ENCODE measurements at regions not wholly inside any gene's neighbourhood (a gene's known extent, or its start where the extent isn't known, plus 50 kb on each side); places are given as distances from the start of the nearest gene placed in this dataset.
"Not testable (repeated sequence)": the region's sequence is repeated elsewhere in the genome, so short reads cannot be mapped to it uniquely, and the experiment has no call there.

GRCh38 chrX:35432056-35432455 is 366.1 kb upstream of the MAGEB16 start:
- Mint-ChIP-seq H3K27me3 (no peaks in the 10 kb centered on the region), H3K4me3 (no peak overlapping the region), H3K27ac (no peak overlapping the region), H3K36me3 (no peaks in the 10 kb centered on the region), H3K4me1 (ENCODE audit: unreplicated experiment) (no peaks in the 10 kb centered on the region), H3K9me3 (peaks cover 15% of the 10 kb centered on the region)
- DNase-seq (ENCODE audit: extremely low spot score, unreplicated experiment), result no peak
- TF ChIP-seq CTCF (conservative IDR thresholded peaks at IDR 0.05), result no peak

GRCh38 chrX:35439034-35439660 is 359.0 kb upstream of the MAGEB16 start:
- DNase-seq (ENCODE audit: extremely low spot score, unreplicated experiment), result no peak
- H3K9me3 Mint-ChIP-seq, result peaks cover 15% of the 10 kb centered on the region
- H3K27me3 Mint-ChIP-seq, result no peaks in the 10 kb centered on the region
- TF ChIP-seq CTCF (conservative IDR thresholded peaks at IDR 0.05), result no peak
- no peak overlapping the region for H3K4me3 Mint-ChIP-seq
- H3K4me1 Mint-ChIP-seq (ENCODE audit: unreplicated experiment), result no peaks in the 10 kb centered on the region
- H3K36me3 Mint-ChIP-seq, result peaks cover 3% of the 10 kb centered on the region
- H3K27ac Mint-ChIP-seq, result no peak overlapping the region

- H3K27me3 Mint-ChIP-seq, result no peaks in the 10 kb centered on the region
- no peak for TF ChIP-seq CTCF (conservative IDR thresholded peaks at IDR 0.05)
- H3K36me3 Mint-ChIP-seq, result peaks cover 3% of the 10 kb centered on the region
- no peak overlapping the region for H3K4me3 Mint-ChIP-seq
- H3K4me1 Mint-ChIP-seq (ENCODE audit: unreplicated experiment), result no peaks in the 10 kb centered on the region
- peaks cover 15% of the 10 kb centered on the region for H3K9me3 Mint-ChIP-seq
- no peak for DNase-seq (ENCODE audit: extremely low spot score, unreplicated experiment)
- H3K27ac Mint-ChIP-seq, result no peak overlapping the region
Observed at GRCh38 chrX:35439692-35440091, 358.4 kb upstream of the MAGEB16 start.

GRCh38 chrX:35442421-35442820 is 355.7 kb upstream of the MAGEB16 start:
- peaks cover 10% of the 10 kb centered on the region for H3K9me3 Mint-ChIP-seq
- peaks cover 3% of the 10 kb centered on the region for H3K36me3 Mint-ChIP-seq
- H3K4me1 Mint-ChIP-seq (ENCODE audit: unreplicated experiment), result no peaks in the 10 kb centered on the region
- no peak for DNase-seq (ENCODE audit: extremely low spot score, unreplicated experiment)
- TF ChIP-seq CTCF (conservative IDR thresholded peaks at IDR 0.05), result no peak
- H3K27ac Mint-ChIP-seq, result no peak overlapping the region
- no peaks in the 10 kb centered on the region for H3K27me3 Mint-ChIP-seq
- H3K4me3 Mint-ChIP-seq, result no peak overlapping the region

- not testable (repeated sequence) for H3K4me3 Mint-ChIP-seq; H3K27me3 Mint-ChIP-seq; H3K4me1 Mint-ChIP-seq (ENCODE audit: unreplicated experiment); DNase-seq (ENCODE audit: extremely low spot score, unreplicated experiment); H3K36me3 Mint-ChIP-seq; H3K9me3 Mint-ChIP-seq
- H3K27ac Mint-ChIP-seq, result peak overlapping the region; percentile 29
Observed at GRCh38 chrX:35443091-35443582, 355.0 kb upstream of the MAGEB16 start.

- H3K27ac Mint-ChIP-seq, result no peak overlapping the region
- H3K27me3 Mint-ChIP-seq, result no peaks in the 10 kb centered on the region
- no peak overlapping the region for H3K4me3 Mint-ChIP-seq
- peaks cover 3% of the 10 kb centered on the region for H3K36me3 Mint-ChIP-seq
- no peaks in the 10 kb centered on the region for H3K4me1 Mint-ChIP-seq (ENCODE audit: unreplicated experiment)
- no peak for TF ChIP-seq CTCF (conservative IDR thresholded peaks at IDR 0.05)
- H3K9me3 Mint-ChIP-seq, result peaks cover 5% of the 10 kb centered on the region
- no peak for DNase-seq (ENCODE audit: extremely low spot score, unreplicated experiment)
Observed at GRCh38 chrX:35444671-35445355, 353.3 kb upstream of the MAGEB16 start.
